OCI-LY3 (cell line): ENCODE measurements at regions not wholly inside any gene's neighbourhood (a gene's known extent, or its start where the extent isn't known, plus 50 kb on each side); places are given as distances from the start of the nearest gene placed in this dataset.

Experiments
- H2AFZ ChIP-seq: fragments of 200-600, 300-600 bp; shearing (Covaris generic); 2 replicates; pipeline ENCODE4 v1.6.0; 2014; ENCODE audit warnings: antibody characterized with exemption, low read depth, low read length
- H3K27ac ChIP-seq: fragments of 200-600, 300-600 bp; sonication (generic); 2 replicates; pipeline ENCODE4 v1.5.1; 2014; ENCODE audit warnings: mild to moderate bottlenecking, low read length, moderate library complexity, mixed read lengths
- H3K27me3 ChIP-seq: fragments of 200-600, 300-600 bp; sonication (generic); 2 replicates; pipeline ENCODE4 v1.6.1; 2014; ENCODE audit warnings: low read depth, low read length, mixed read lengths
- H3K36me3 ChIP-seq: fragments of 200-600, 300-600 bp; sonication (generic); replicated peaks from 2 replicates; pipeline ENCODE3; 2014; ENCODE audit warnings: low read depth, low read length, mixed read lengths
- H3K4me1 ChIP-seq: fragments of 300-600, 200-600 bp; sonication (generic); 2 replicates; pipeline ENCODE4 v1.6.1; 2014; ENCODE audit warnings: low read length, mixed read lengths
- H3K4me2 ChIP-seq: fragments of 200-600, 300-600 bp; sonication (generic); 2 replicates; pipeline ENCODE4 v1.6.1; 2014; ENCODE audit warnings: low read length, mixed read lengths
- H3K4me3 ChIP-seq: fragments of 300-600, 200-600 bp; sonication (generic); 2 replicates; pipeline ENCODE4 v1.5.1; 2014; ENCODE audit warnings: antibody characterized with exemption, mild to moderate bottlenecking, low read length, moderate library complexity
- H3K79me2 ChIP-seq: fragments of 300-600, 200-600 bp; shearing (Covaris generic); 2 replicates; pipeline ENCODE4 v1.6.1; 2014; ENCODE audit warnings: mild to moderate bottlenecking, low read length, mixed read lengths
- H3K9ac ChIP-seq: fragments of 300-600, 200-600 bp; shearing (Covaris generic); 2 replicates; pipeline ENCODE4 v1.6.0; 2014; ENCODE audit warnings: mild to moderate bottlenecking, low read length, moderate library complexity
- H3K9me3 ChIP-seq: fragments of 200-600, 300-600 bp; shearing (Covaris generic); 2 replicates; pipeline ENCODE4 v1.6.1; 2014; ENCODE audit warnings: low read length, mixed read lengths; ENCODE audit not compliant: insufficient read depth
- H4K20me1 ChIP-seq: fragments of 200-600, 300-600 bp; sonication (generic); 2 replicates; pipeline ENCODE4 v1.6.1; 2016; ENCODE audit warnings: low read length, mixed read lengths; ENCODE audit not compliant: insufficient read depth
- CTCF ChIP-seq: fragments of 200-600, 300-600 bp; sonication (generic); IDR thresholded peaks from 2 replicates; pipeline ENCODE4 v1.5.1; 2014; ENCODE audit warnings: antibody characterized with exemption, low read length, low read depth
- EZH2phosphoT487 ChIP-seq: fragments of 200-600 bp; shearing (Covaris generic); IDR thresholded peaks from 2 replicates; pipeline ENCODE4 v1.6.1; 2018; ENCODE audit warnings: antibody characterized with exemption, mixed run types, low read depth

GRCh38 chr18:28846958-28847357 is 670.0 kb upstream of the CDH2 start:
- H3K4me3 ChIP-seq: no peak overlapping the region
- no peak overlapping the region for H2AFZ ChIP-seq
- H3K36me3 ChIP-seq: no peaks in the 10 kb centered on the region
- H3K4me2 ChIP-seq: no peak overlapping the region
- no peak overlapping the region for H3K27ac ChIP-seq
- H3K79me2 ChIP-seq: no peaks in the 10 kb centered on the region
- H3K9me3 ChIP-seq: no peaks in the 10 kb centered on the region
- no peaks in the 10 kb centered on the region for H3K4me1 ChIP-seq
- TF ChIP-seq CTCF (no peak), EZH2phosphoT487 (no peak)
- no peak overlapping the region for H3K9ac ChIP-seq
- no peaks in the 10 kb centered on the region for H4K20me1 ChIP-seq
- no peaks in the 10 kb centered on the region for H3K27me3 ChIP-seq

- H3K4me1 ChIP-seq: no peaks in the 10 kb centered on the region
- no peaks in the 10 kb centered on the region for H3K9me3 ChIP-seq
- no peaks in the 10 kb centered on the region for H3K27me3 ChIP-seq
- no peak overlapping the region for H3K27ac ChIP-seq
- H3K36me3 ChIP-seq: no peaks in the 10 kb centered on the region
- H3K4me3 ChIP-seq: no peak overlapping the region
- no peak overlapping the region for H3K4me2 ChIP-seq
- no peaks in the 10 kb centered on the region for H4K20me1 ChIP-seq
- H3K79me2 ChIP-seq: no peaks in the 10 kb centered on the region
- H3K9ac ChIP-seq: no peak overlapping the region
- no peak overlapping the region for H2AFZ ChIP-seq
- TF ChIP-seq CTCF (no peak), EZH2phosphoT487 (no peak)
Observed at GRCh38 chr18:28837100-28837499, 660.2 kb upstream of the CDH2 start.

- no peak for TF ChIP-seq EZH2phosphoT487
Observed at GRCh38 chr18:28834889-28835288, 658.0 kb upstream of the CDH2 start.

GRCh38 chr18:28831908-28832307 is 655.0 kb upstream of the CDH2 start:
- no peak overlapping the region for H3K27ac ChIP-seq
- no peaks in the 10 kb centered on the region for H3K79me2 ChIP-seq
- H4K20me1 ChIP-seq: no peaks in the 10 kb centered on the region
- no peaks in the 10 kb centered on the region for H3K9me3 ChIP-seq
- H2AFZ ChIP-seq: no peak overlapping the region
- H3K4me3 ChIP-seq: no peak overlapping the region
- H3K4me2 ChIP-seq: no peak overlapping the region
- H3K4me1 ChIP-seq: no peaks in the 10 kb centered on the region
- no peaks in the 10 kb centered on the region for H3K36me3 ChIP-seq
- TF ChIP-seq EZH2phosphoT487 (no peak), CTCF (no peak)
- no peaks in the 10 kb centered on the region for H3K27me3 ChIP-seq
- no peak overlapping the region for H3K9ac ChIP-seq

More at GRCh38 chr18:28834889-28835288, 658.0 kb upstream of the CDH2 start:
- no peaks in the 10 kb centered on the region for H3K27me3 ChIP-seq
- H3K4me3 ChIP-seq: no peak overlapping the region
- no peaks in the 10 kb centered on the region for H3K79me2 ChIP-seq
- H4K20me1 ChIP-seq: no peaks in the 10 kb centered on the region
- H3K27ac ChIP-seq: no peak overlapping the region
- H3K4me2 ChIP-seq: no peak overlapping the region
- no peaks in the 10 kb centered on the region for H3K9me3 ChIP-seq
- H3K9ac ChIP-seq: no peak overlapping the region
- no peaks in the 10 kb centered on the region for H3K4me1 ChIP-seq
- no peaks in the 10 kb centered on the region for H3K36me3 ChIP-seq
- H2AFZ ChIP-seq: no peak overlapping the region

DNA sequence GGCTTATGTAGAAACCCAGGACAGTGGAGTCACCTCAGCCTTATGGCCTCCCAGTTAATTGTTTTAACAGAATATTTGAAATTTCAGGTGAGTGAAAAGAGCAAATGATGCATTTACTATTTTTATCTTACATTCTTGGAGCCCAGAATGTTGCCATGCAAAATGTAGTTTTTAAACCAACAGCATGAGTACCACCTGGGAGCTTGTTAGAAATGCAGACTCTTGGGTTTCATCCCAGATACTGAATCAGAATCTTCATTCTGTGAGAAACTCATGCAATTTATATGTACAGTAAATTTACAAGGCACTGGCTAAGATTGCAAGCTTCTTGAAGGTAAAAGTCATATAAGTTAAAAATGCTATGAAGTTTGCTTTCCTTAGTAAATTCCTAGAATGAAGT is 654.5 kb upstream of the CDH2 start:
- H3K4me2 ChIP-seq: no peak overlapping the region
- no peak overlapping the region for H2AFZ ChIP-seq

More for the DNA sequence above, 654.5 kb upstream of the CDH2 start:
- Histone ChIP-seq H3K27ac (no peak overlapping the region), H3K9ac (no peak overlapping the region), H3K9me3 (no peaks in the 10 kb centered on the region), H3K4me3 (no peak overlapping the region), H3K4me1 (no peaks in the 10 kb centered on the region), H3K36me3 (no peaks in the 10 kb centered on the region), H4K20me1 (no peaks in the 10 kb centered on the region), H3K79me2 (no peaks in the 10 kb centered on the region), H3K27me3 (no peaks in the 10 kb centered on the region)
- TF ChIP-seq CTCF: no peak
- TF ChIP-seq EZH2phosphoT487: no peak
